Endodermal cell (in vitro differentiated cells): ENCODE measurements at regions not wholly inside any gene's neighbourhood (a gene's known extent, or its start where the extent isn't known, plus 50 kb on each side); places are given as distances from the start of the nearest gene placed in this dataset.

Experiments used
- DNase-seq: peaks from one replicate; pipeline ENCODE4 v3.0.0-alpha.2; 2017
- H3K27ac ChIP-seq: 2 replicates; pipeline ENCODE4 v1.5.1; 2013; ENCODE audit warnings: mild to moderate bottlenecking, low read depth, low read length, moderate library complexity
- H3K27me3 ChIP-seq: 2 replicates; pipeline ENCODE4 v1.6.1; 2013; ENCODE audit warnings: mild to moderate bottlenecking, low read length, moderate library complexity; ENCODE audit not compliant: insufficient read depth, control insufficient read depth, poor library complexity, severe bottlenecking
- H3K36me3 ChIP-seq: 2 replicates; pipeline ENCODE4 v1.7.0; 2013; ENCODE audit warnings: mild to moderate bottlenecking, low read length, moderate library complexity; ENCODE audit not compliant: control insufficient read depth, insufficient read depth
- H3K4me1 ChIP-seq: one replicate; pipeline ENCODE4 v1.7.0; 2013; ENCODE audit warnings: low read length; ENCODE audit not compliant: control insufficient read depth, insufficient read depth
- H3K4me3 ChIP-seq: 2 replicates; pipeline ENCODE4 v1.5.1; 2013; ENCODE audit warnings: mild to moderate bottlenecking, low read length, moderate library complexity
- H3K9ac ChIP-seq: 2 replicates; pipeline ENCODE4 v1.6.1; 2013; ENCODE audit warnings: mild to moderate bottlenecking, low read length, moderate library complexity; ENCODE audit not compliant: poor library complexity, severe bottlenecking; ENCODE audit errors: extremely low read depth
- H3K9me3 ChIP-seq: 2 replicates; pipeline ENCODE4 v1.6.1; 2013; ENCODE audit warnings: mild to moderate bottlenecking, low read length, moderate library complexity; ENCODE audit not compliant: control insufficient read depth
- H3K27ac Mint-ChIP-seq: 2 replicates; pipeline ENCODE4 v1.8.0; 2020; ENCODE audit warnings: mixed read lengths
- H3K27me3 Mint-ChIP-seq: 2 replicates; pipeline ENCODE4 v1.8.0; 2021; ENCODE audit warnings: mild to moderate bottlenecking, mixed read lengths; ENCODE audit not compliant: insufficient read depth
- H3K36me3 Mint-ChIP-seq: 2 replicates; pipeline ENCODE4 v1.8.0; 2020; ENCODE audit warnings: low read depth, mixed read lengths
- H3K4me1 Mint-ChIP-seq: 2 replicates; pipeline ENCODE4 v1.8.0; 2020; ENCODE audit warnings: mixed read lengths
- H3K4me3 Mint-ChIP-seq: 2 replicates; pipeline ENCODE4 v1.8.0; 2020; ENCODE audit warnings: mild to moderate bottlenecking, moderate library complexity, mixed read lengths
- H3K9me3 Mint-ChIP-seq: 2 replicates; pipeline ENCODE4 v1.8.0; 2020; ENCODE audit warnings: mild to moderate bottlenecking, mixed read lengths
- CTCF ChIP-seq: fragments of 200-600 bp; sonication (generic); conservative IDR thresholded peaks from 2 replicates; pipeline ENCODE4 v1.5.0; 2021; ENCODE audit warnings: antibody characterized with exemption, mild to moderate bottlenecking
- WGBS, 2 experiments: methylation state at CpG; one replicate each; pipeline versions ENCODE4 v1.1.5 to v1.1.7; 2013; ENCODE audit warnings: missing lambda C conversion rate in 2 of 2, mixed read lengths in 1 of 2; ENCODE audit not compliant: insufficient coverage in 1 of 2, insufficient read length in 1 of 2; 5-methylcytosine and 5-hydroxymethylcytosine counted together

- Mint-ChIP-seq H3K4me3 (no peak overlapping the region), H3K27me3 (peaks cover 9% of the 10 kb centered on the region), H3K9me3 (peaks cover 2% of the 10 kb centered on the region), H3K4me1 (no peaks in the 10 kb centered on the region), H3K27ac (no peak overlapping the region), H3K36me3 (no peaks in the 10 kb centered on the region)
- WGBS, 2 experiments = 89% methylated on average over 1 of the region's 1 CpG; no CpG with 5 or more reads in 1 of the 2 experiments
- no peak overlapping the region for H3K9ac ChIP-seq
- no peaks in the 10 kb centered on the region for H3K9me3 ChIP-seq
- no peak overlapping the region for H3K27ac ChIP-seq
- no peak for TF ChIP-seq CTCF
- DNase-seq = no peak
- H3K4me3 ChIP-seq = no peak overlapping the region
- H3K27me3 ChIP-seq = no peaks in the 10 kb centered on the region
- H3K4me1 ChIP-seq = no peaks in the 10 kb centered on the region
- H3K36me3 ChIP-seq = no peaks in the 10 kb centered on the region
Observed at GRCh38 chr20:4350096-4350495, 101.0 kb upstream of the ADRA1D start.

- H3K27ac ChIP-seq = no peak overlapping the region
- no peaks in the 10 kb centered on the region for H3K4me1 ChIP-seq
- Mint-ChIP-seq H3K36me3 (no peaks in the 10 kb centered on the region), H3K27me3 (peaks cover 19% of the 10 kb centered on the region), H3K27ac (no peak overlapping the region), H3K4me1 (no peaks in the 10 kb centered on the region), H3K9me3 (no peaks in the 10 kb centered on the region), H3K4me3 (no peak overlapping the region)
- no peaks in the 10 kb centered on the region for H3K27me3 ChIP-seq
- no peaks in the 10 kb centered on the region for H3K9me3 ChIP-seq
- no peaks in the 10 kb centered on the region for H3K36me3 ChIP-seq
- WGBS, 2 experiments = 97% methylated on average over 2 of the region's 2 CpGs; no CpG with 5 or more reads in 1 of the 2 experiments
- TF ChIP-seq CTCF = no peak
- H3K4me3 ChIP-seq = no peak overlapping the region
- H3K9ac ChIP-seq = no peak overlapping the region
- DNase-seq = no peak
Observed at GRCh38 chr20:4344670-4345069, 95.6 kb upstream of the ADRA1D start.

- Histone ChIP-seq H3K36me3 (no peaks in the 10 kb centered on the region), H3K27me3 (no peaks in the 10 kb centered on the region), H3K4me3 (no peak overlapping the region), H3K9ac (no peak overlapping the region), H3K27ac (no peak overlapping the region), H3K4me1 (no peaks in the 10 kb centered on the region), H3K9me3 (no peaks in the 10 kb centered on the region)
- no peak for DNase-seq
- H3K4me1 Mint-ChIP-seq = no peaks in the 10 kb centered on the region
- H3K27ac Mint-ChIP-seq = no peak overlapping the region
- WGBS, 2 experiments = 20 to 55% methylated on average over 1 to 2 of the region's 2 CpGs
- no peaks in the 10 kb centered on the region for H3K36me3 Mint-ChIP-seq
- no peaks in the 10 kb centered on the region for H3K9me3 Mint-ChIP-seq
- no peak overlapping the region for H3K4me3 Mint-ChIP-seq
- H3K27me3 Mint-ChIP-seq = peaks cover 28% of the 10 kb centered on the region
- TF ChIP-seq CTCF = no peak
Observed at GRCh38 chr20:4342609-4343008, 93.5 kb upstream of the ADRA1D start.
